Upper lobe of left lung (tissue), 4 donors: ENCODE measurements at regions not wholly inside any gene's neighbourhood (a gene's known extent, or its start where the extent isn't known, plus 50 kb on each side); places are given as distances from the start of the nearest gene placed in this dataset.

ENCODE experiments used
- POLR2A ChIP-seq, 4 donors: fragments of 450-650 bp; IDR thresholded peaks; one replicate each; pipeline ENCODE4 v1.5.1; 2016 to 2017; ENCODE audit warnings: antibody characterized with exemption in 4 of 4, mild to moderate bottlenecking in 2 of 4
- POLR2AphosphoS5 ChIP-seq, 2 donors: sonication (generic); formaldehyde crosslinking; IDR thresholded peaks; one replicate each; pipeline ENCODE4 v1.5.1; 2017; ENCODE audit warnings: antibody characterized with exemption in 2 of 2
- TF ChIP-seq, protein P1 (sequence below), 6 experiments: fragments of 450-650 bp in 4 of 6; fragments of 200-600 bp in 2 of 6; sonication (generic) in 2 of 6; IDR thresholded peaks; one replicate each; pipeline ENCODE4 v1.5.1; 2016 to 2019; ENCODE audit warnings: antibody characterized with exemption in 6 of 6

- TF ChIP-seq, protein P1, sequence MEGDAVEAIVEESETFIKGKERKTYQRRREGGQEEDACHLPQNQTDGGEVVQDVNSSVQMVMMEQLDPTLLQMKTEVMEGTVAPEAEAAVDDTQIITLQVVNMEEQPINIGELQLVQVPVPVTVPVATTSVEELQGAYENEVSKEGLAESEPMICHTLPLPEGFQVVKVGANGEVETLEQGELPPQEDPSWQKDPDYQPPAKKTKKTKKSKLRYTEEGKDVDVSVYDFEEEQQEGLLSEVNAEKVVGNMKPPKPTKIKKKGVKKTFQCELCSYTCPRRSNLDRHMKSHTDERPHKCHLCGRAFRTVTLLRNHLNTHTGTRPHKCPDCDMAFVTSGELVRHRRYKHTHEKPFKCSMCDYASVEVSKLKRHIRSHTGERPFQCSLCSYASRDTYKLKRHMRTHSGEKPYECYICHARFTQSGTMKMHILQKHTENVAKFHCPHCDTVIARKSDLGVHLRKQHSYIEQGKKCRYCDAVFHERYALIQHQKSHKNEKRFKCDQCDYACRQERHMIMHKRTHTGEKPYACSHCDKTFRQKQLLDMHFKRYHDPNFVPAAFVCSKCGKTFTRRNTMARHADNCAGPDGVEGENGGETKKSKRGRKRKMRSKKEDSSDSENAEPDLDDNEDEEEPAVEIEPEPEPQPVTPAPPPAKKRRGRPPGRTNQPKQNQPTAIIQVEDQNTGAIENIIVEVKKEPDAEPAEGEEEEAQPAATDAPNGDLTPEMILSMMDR (IDR thresholded peaks at IDR 0.05) = no peak
- TF ChIP-seq POLR2AphosphoS5 (IDR thresholded peaks at IDR 0.05) = no peak
- TF ChIP-seq POLR2A (IDR thresholded peaks at IDR 0.05) = no peak
These were observed 101.8 kb upstream of the SPRED1 start for GRCh38 chr15:38150794-38151193.
